ENCODE measurements at regions not wholly inside any gene's neighbourhood (a gene's known extent, or its start where the extent isn't known, plus 50 kb on each side); places are given as distances from the start of the nearest gene placed in this dataset.
"Not testable (repeated sequence)": the region's sequence is repeated elsewhere in the genome, so short reads cannot be mapped to it uniquely, and the experiment has no call there.

DNA sequence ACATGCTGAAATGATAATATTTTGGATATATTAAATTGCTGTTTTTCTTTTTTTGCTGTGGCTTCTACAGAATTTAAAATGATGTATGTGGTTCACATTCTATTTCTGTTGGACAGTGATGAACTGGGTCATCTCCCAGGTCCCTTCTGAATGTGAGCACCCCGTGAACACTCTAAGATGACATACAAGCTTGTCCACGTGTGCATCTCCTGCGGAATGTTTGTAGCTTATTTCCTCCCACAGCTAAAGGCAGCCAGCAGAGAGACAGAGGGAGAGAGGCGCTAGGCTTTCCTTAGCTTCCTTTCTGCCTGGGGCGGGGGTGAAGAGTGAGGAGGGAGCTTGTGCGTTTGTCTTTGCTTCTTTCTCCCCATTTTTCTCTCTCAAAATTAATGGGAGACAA, 219.1 kb downstream of the EMX2 start:
- no peak for TF ChIP-seq CTCF (IDR thresholded peaks at IDR 0.05; ENCODE audit: extremely low read depth, insufficient read depth, missing control alignments)
- in situ Hi-C loops (cut with MboI; ENCODE audit: low pct_unique_long_range_greater_than_20kb, low sequenced_read_pairs, unreplicated experiment): no loop called here
- no peak for DNase-seq (ENCODE audit: low spot score)

DNA sequence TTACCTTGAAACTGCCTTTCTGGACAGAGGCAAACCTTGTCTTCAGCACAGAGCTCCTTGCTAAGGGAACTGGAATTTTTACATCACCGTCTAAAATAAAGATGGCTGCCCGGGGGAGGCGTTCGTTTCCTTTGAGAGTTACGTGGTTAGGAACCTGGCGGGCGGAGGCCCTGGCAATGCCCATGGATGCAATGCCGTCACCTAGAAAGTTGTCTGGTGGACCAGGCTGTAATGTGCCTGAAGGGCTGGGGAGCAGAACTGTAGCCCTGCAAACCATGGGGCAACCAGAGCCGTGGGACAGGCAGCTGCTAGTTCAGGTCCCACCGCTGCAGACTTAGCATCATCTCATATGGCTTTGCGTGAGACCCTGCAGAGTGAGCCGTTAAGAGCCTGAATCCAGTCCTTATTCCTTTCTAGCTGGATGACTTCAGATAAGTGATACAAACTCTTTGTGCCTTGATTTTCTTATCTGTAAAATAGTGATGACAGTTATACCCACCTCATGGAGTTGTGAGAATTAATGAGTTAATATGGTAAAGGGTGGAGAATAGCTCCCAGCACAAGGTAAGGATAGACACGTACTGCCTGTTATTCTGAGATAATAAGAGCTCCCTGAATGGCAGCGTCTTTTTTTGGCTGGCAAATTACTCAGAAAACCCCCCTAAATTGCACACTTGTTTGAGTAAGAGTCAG, 219.7 kb downstream of the EMX2 start:
- TF ChIP-seq CTCF (IDR thresholded peaks at IDR 0.05; ENCODE audit: extremely low read depth, insufficient read depth, missing control alignments): no peak
- in situ Hi-C loops (cut with MboI; ENCODE audit: low pct_unique_long_range_greater_than_20kb, low sequenced_read_pairs, unreplicated experiment): no loop called here

DNA sequence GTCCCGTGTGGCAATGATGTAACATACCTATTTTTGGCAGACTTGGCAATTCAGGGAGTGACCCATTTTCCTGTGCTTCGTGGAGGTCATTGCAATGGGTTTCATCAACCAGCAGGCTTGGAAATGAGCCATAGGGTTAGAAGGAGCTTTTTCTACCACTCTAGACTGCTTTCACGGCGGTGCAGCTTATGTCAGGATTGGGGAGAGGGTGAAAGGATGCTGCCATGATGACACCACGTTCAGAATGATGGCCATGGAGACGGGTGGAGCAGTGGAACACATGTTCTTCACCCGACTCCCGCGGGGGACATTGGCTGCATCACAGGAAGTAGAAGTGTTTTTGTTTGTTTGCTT, 220.2 kb downstream of the EMX2 start:
- DNase-seq (ENCODE audit: low spot score): no peak
- in situ Hi-C loops (cut with MboI; ENCODE audit: low pct_unique_long_range_greater_than_20kb, low sequenced_read_pairs, unreplicated experiment): no loop called here
- TF ChIP-seq CTCF (IDR thresholded peaks at IDR 0.05; ENCODE audit: extremely low read depth, insufficient read depth, missing control alignments): no peak

More for the DNA sequence above, 219.7 kb downstream of the EMX2 start:
- no peak for DNase-seq (ENCODE audit: low spot score)

GRCh38 chr10:117763528-117763927, 221.0 kb downstream of the EMX2 start:
- DNase-seq (ENCODE audit: low spot score): no peak
- TF ChIP-seq CTCF (IDR thresholded peaks at IDR 0.05; ENCODE audit: extremely low read depth, insufficient read depth, missing control alignments): no peak
- in situ Hi-C loops (cut with MboI; ENCODE audit: low pct_unique_long_range_greater_than_20kb, low sequenced_read_pairs, unreplicated experiment): no loop called here

GRCh38 chr10:117768333-117769042, 225.9 kb downstream of the EMX2 start:
- in situ Hi-C loops (cut with MboI; ENCODE audit: low pct_unique_long_range_greater_than_20kb, low sequenced_read_pairs, unreplicated experiment): no loop called here
- TF ChIP-seq CTCF (IDR thresholded peaks at IDR 0.05; ENCODE audit: extremely low read depth, insufficient read depth, missing control alignments): no peak
- DNase-seq (ENCODE audit: low spot score): no peak

- in situ Hi-C loops (cut with MboI; ENCODE audit: low pct_unique_long_range_greater_than_20kb, low sequenced_read_pairs, unreplicated experiment): no loop called here
- TF ChIP-seq CTCF (IDR thresholded peaks at IDR 0.05; ENCODE audit: extremely low read depth, insufficient read depth, missing control alignments): no peak
- DNase-seq (ENCODE audit: low spot score): no peak
These were observed 233.0 kb downstream of the EMX2 start for GRCh38 chr10:117775526-117775925.

- not testable (repeated sequence) for DNase-seq (ENCODE audit: low spot score)
These were observed 234.7 kb downstream of the EMX2 start for GRCh38 chr10:117777222-117777621.

More at GRCh38 chr10:117777222-117777621, 234.7 kb downstream of the EMX2 start:
- in situ Hi-C loops (cut with MboI; ENCODE audit: low pct_unique_long_range_greater_than_20kb, low sequenced_read_pairs, unreplicated experiment): not testable (repeated sequence)

All from GM13977 (cell line).